HCT116 (cell line): ENCODE measurements at regions not wholly inside any gene's neighbourhood (a gene's known extent, or its start where the extent isn't known, plus 50 kb on each side); places are given as distances from the start of the nearest gene placed in this dataset.
A peak's percentile ranks its signal among the peaks of the same experiment; 100 is the strongest.

Experiments used
- CTCF ChIP-seq, 3 experiments: fragments of 200-600 bp in 1 of 3; sonication (generic) in 1 of 3; IDR thresholded peaks in 2 of 3; conservative IDR thresholded peaks in 1 of 3; 2 replicates each; pipeline ENCODE4 v1.5.1; 2012 to 2017; ENCODE audit warnings: low read depth in 2 of 3, low read length in 2 of 3, antibody characterized with exemption in 1 of 3, borderline replicate concordance in 1 of 3, control low read depth in 1 of 3, mild to moderate bottlenecking in 1 of 3, mixed read lengths in 1 of 3, mixed run types in 1 of 3, moderate library complexity in 1 of 3; ENCODE audit not compliant: insufficient read depth in 1 of 3
- EGR1 ChIP-seq: IDR thresholded peaks from 2 replicates; pipeline ENCODE4 v1.6.1; 2012; ENCODE audit warnings: low read depth
- EZH2 ChIP-seq: fragments of 200-600 bp; sonication (generic); IDR thresholded peaks from 2 replicates; pipeline ENCODE4 v1.6.1; 2017; ENCODE audit warnings: antibody characterized with exemption, mixed run types
- FOSL1 ChIP-seq: IDR thresholded peaks from 2 replicates; pipeline ENCODE4 v1.6.1; 2012; ENCODE audit warnings: low read depth
- JUND ChIP-seq: IDR thresholded peaks from 2 replicates; pipeline ENCODE4 v1.6.1; 2012
- MAX ChIP-seq: IDR thresholded peaks from 2 replicates; pipeline ENCODE4 v1.6.1; 2012
- POLR2A ChIP-seq: IDR thresholded peaks from 2 replicates; pipeline ENCODE4 v1.7.0; 2011; ENCODE audit warnings: borderline replicate concordance; ENCODE audit not compliant: insufficient read depth, insufficient read length; ENCODE audit errors: extremely low read depth
- POLR2AphosphoS5 ChIP-seq: IDR thresholded peaks from 2 replicates; pipeline ENCODE4 v1.6.1; 2011; ENCODE audit warnings: mild to moderate bottlenecking, low read depth, low read length, moderate library complexity

GRCh38 chr3:72270072-72270681 is 485.2 kb upstream of the PROK2 start:
- TF ChIP-seq EGR1 (no peak), MAX (no peak), FOSL1 (peak; percentile 50), JUND (peak; percentile 38; the same call in 1 of the 2 replicates), POLR2A (no peak), EZH2 (no peak), CTCF (IDR thresholded peaks at IDR 0.05 in 2 of 3, conservative IDR thresholded peaks at IDR 0.05 in 1 of 3; ENCODE audit: borderline replicate concordance in 1 of 3, insufficient read depth in 1 of 3, low read depth in 2 of 3, low read length in 2 of 3) (no peak), POLR2AphosphoS5 (no peak)
